Psoas muscle (tissue), 7 donors: ENCODE measurements at regions not wholly inside any gene's neighbourhood (a gene's known extent, or its start where the extent isn't known, plus 50 kb on each side); places are given as distances from the start of the nearest gene placed in this dataset.
"Not testable (repeated sequence)": the region's sequence is repeated elsewhere in the genome, so short reads cannot be mapped to it uniquely, and the experiment has no call there.

Experiments used
- ATAC-seq, 4 donors: fragments of 200-7000 bp; cut with Tn5 transposase; one replicate each; pipeline ENCODE4 v1.9.1; 2020; ENCODE audit warnings: moderate library complexity in 3 of 4, mild to moderate bottlenecking in 2 of 4
- DNase-seq, 2 donors: peaks; one replicate each; pipeline ENCODE4 v3.0.0-alpha.2; 2020
- H3K27ac ChIP-seq: fragments of 200-600 bp; one replicate; pipeline ENCODE4 v1.8.0; 2022
- H3K27me3 ChIP-seq, 3 donors: fragments of 200-600 bp in 1 of 3; one replicate each; pipeline versions ENCODE4 v1.6.1 to v1.8.0; 2013 to 2022; ENCODE audit warnings: low read length in 2 of 3, mild to moderate bottlenecking in 2 of 3, moderate library complexity in 1 of 3; ENCODE audit not compliant: insufficient read depth in 3 of 3
- H3K36me3 ChIP-seq, 2 donors: fragments of 200-600 bp in 1 of 2; one replicate each; pipeline versions ENCODE4 v1.6.1 to v1.8.0; 2013 to 2022; ENCODE audit warnings: low read depth in 1 of 2, mild to moderate bottlenecking in 1 of 2, moderate library complexity in 1 of 2; ENCODE audit not compliant: insufficient read depth in 1 of 2
- H3K4me1 ChIP-seq: fragments of 200-600 bp; one replicate; pipeline ENCODE4 v1.8.0; 2022
- H3K4me3 ChIP-seq: fragments of 200-600 bp; one replicate; pipeline ENCODE4 v1.8.0; 2022; ENCODE audit warnings: mild to moderate bottlenecking
- H3K9me3 ChIP-seq: fragments of 200-600 bp; one replicate; pipeline ENCODE4 v1.8.0; 2022
- CTCF ChIP-seq: fragments of 200-600 bp; IDR thresholded peaks from one replicate; pipeline ENCODE4 v1.8.0; 2022; ENCODE audit warnings: antibody characterized with exemption
- WGBS, 3 donors: extraction: QIAGEN DNeasy Blood & Tissue Kit; methylation state at CpG; one replicate each; pipeline versions ENCODE4 v1.1.6 to v1.1.7; 2013; 5-methylcytosine and 5-hydroxymethylcytosine counted together
- intact Hi-C, 2 donors: fragments of 100-400 bp; cut with DNase I; formaldehyde crosslinking; loops; one replicate each; pipeline versions ENCODE4 v1.11.0 to v1.14.2; 2022
- donor health status: healthy with polysubstance abuse.
- donor health status: DM: no; HTN: no; CAD: no; lungs with moderate emphysema.
- donor health status: Bipolar disorder and iron deficiency.
- donor health status: healthy.
- donor health status: DM: yes; HTN: yes; CAD: no.
- donor health status: DM: no; HTN: no; CAD: no.
- donor health status: DM: yes; HTN: yes; CAD: no.

- no peak for TF ChIP-seq CTCF
- Histone ChIP-seq H3K9me3 (no peaks in the 10 kb centered on the region), H3K4me3 (no peak overlapping the region), H3K27me3 (no peaks in the 10 kb centered on the region), H3K4me1 (no peaks in the 10 kb centered on the region), H3K36me3 (no peaks in the 10 kb centered on the region), H3K27ac (no peak overlapping the region)
- DNase-seq: no peak
- no peak for ATAC-seq
- intact Hi-C loops: no loop called here
- 83 to 85% (median 83%) methylated on average over 4 of the region's 4 CpGs for WGBS, 3 donors
These were observed 331.8 kb upstream of the NMUR2 start for GRCh38 chr5:152736906-152737305.

GRCh38 chr5:152739916-152740315 is 334.8 kb upstream of the NMUR2 start:
- no peaks in the 10 kb centered on the region for H3K9me3 ChIP-seq
- H3K4me3 ChIP-seq: no peak overlapping the region
- H3K4me1 ChIP-seq: no peaks in the 10 kb centered on the region
- ATAC-seq (no peak), DNase-seq (no peak)
- no peaks in the 10 kb centered on the region for H3K36me3 ChIP-seq
- no peak for TF ChIP-seq CTCF
- intact Hi-C loops: no loop called here
- no peak overlapping the region for H3K27ac ChIP-seq
- no peaks in the 10 kb centered on the region for H3K27me3 ChIP-seq

- H3K4me1 ChIP-seq, H3K27me3 ChIP-seq, intact Hi-C loops, H3K4me3 ChIP-seq, H3K27ac ChIP-seq, H3K36me3 ChIP-seq, H3K9me3 ChIP-seq, ATAC-seq, DNase-seq: not testable (repeated sequence)
- WGBS, 3 donors: 74 to 85% (median 83%) methylated on average over 9 to 10 of the region's 10 CpGs
These were observed 336.0 kb upstream of the NMUR2 start for GRCh38 chr5:152741126-152741525.

GRCh38 chr5:152787709-152788217 is 382.7 kb upstream of the NMUR2 start:
- DNase-seq, H3K36me3 ChIP-seq, H3K4me3 ChIP-seq, intact Hi-C loops, ATAC-seq, H3K9me3 ChIP-seq, H3K27me3 ChIP-seq, H3K4me1 ChIP-seq, H3K27ac ChIP-seq: not testable (repeated sequence)
- WGBS, 3 donors: 51 to 67% (median 66%) methylated on average over 4 to 6 of the region's 6 CpGs

- ATAC-seq: no peak
- Histone ChIP-seq H3K9me3 (no peaks in the 10 kb centered on the region), H3K27me3 (no peaks in the 10 kb centered on the region), H3K4me3 (no peak overlapping the region), H3K36me3 (no peaks in the 10 kb centered on the region), H3K27ac (no peak overlapping the region), H3K4me1 (no peaks in the 10 kb centered on the region)
- intact Hi-C loops: no loop called here
- no peak for DNase-seq
- no peak for TF ChIP-seq CTCF
- 69 to 77% (median 75%) methylated on average over 2 of the region's 2 CpGs for WGBS, 3 donors
These were observed 396.8 kb upstream of the NMUR2 start for GRCh38 chr5:152801886-152802285.

GRCh38 chr5:152804179-152804578 is 399.1 kb upstream of the NMUR2 start:
- TF ChIP-seq CTCF: no peak
- Histone ChIP-seq H3K27me3 (no peaks in the 10 kb centered on the region), H3K36me3 (no peaks in the 10 kb centered on the region), H3K4me1 (no peaks in the 10 kb centered on the region), H3K9me3 (no peaks in the 10 kb centered on the region), H3K27ac (no peak overlapping the region), H3K4me3 (no peak overlapping the region)
- WGBS, 3 donors: 68 to 76% (median 68%) methylated on average over 3 of the region's 3 CpGs
- no peak for DNase-seq
- intact Hi-C loops: no loop called here
- ATAC-seq: no peak
